H1 (cell line): ENCODE measurements at regions not wholly inside any gene's neighbourhood (a gene's known extent, or its start where the extent isn't known, plus 50 kb on each side); places are given as distances from the start of the nearest gene placed in this dataset.

ENCODE experiments used
- CTCF ChIA-PET: fragments of 300-600 bp; sonication (Branson Sonifier 250); formaldehyde crosslinking; loops from one replicate; lab custom pipeline; 2021; ENCODE audit not compliant: partially characterized antibody; lab: Charles Lee
- POLR2A ChIA-PET: fragments of 300-600 bp; sonication (Branson Sonifier 250); formaldehyde crosslinking; loops from one replicate; lab custom pipeline; 2021; ENCODE audit warnings: inconsistent platforms; ENCODE audit not compliant: partially characterized antibody; lab: Charles Lee
- DNase-seq, 2 experiments: peaks; one replicate each; pipeline versions ENCODE4 v3.0.0 to v3.0.0-alpha.2; 2010 to 2022; ENCODE audit warnings: low spot score in 2 of 2, low read depth in 1 of 2, mixed read lengths in 1 of 2
- FAIRE-seq: peaks from 2 replicates; lab custom pipeline; 2011; peaks lifted over from hg19 to GRCh38; lab: Jason Lieb, UNC
- H2AFZ ChIP-seq: 2 replicates; pipeline ENCODE4 v1.8.1; 2012; ENCODE audit warnings: low read length, inconsistent platforms
- H2AK5ac ChIP-seq: 2 replicates; pipeline ENCODE4 v1.6.1; 2013; ENCODE audit warnings: low read depth, low read length
- H2BK120ac ChIP-seq: replicated peaks from 2 replicates; pipeline ENCODE3; 2013; ENCODE audit warnings: low read depth, low read length, inconsistent platforms
- H2BK12ac ChIP-seq: 2 replicates; pipeline ENCODE4 v1.6.1; 2013; ENCODE audit warnings: low read depth, low read length
- H2BK15ac ChIP-seq: 2 replicates; pipeline ENCODE4 v1.6.1; 2013; ENCODE audit warnings: low read length
- H2BK20ac ChIP-seq: 2 replicates; pipeline ENCODE4 v1.6.1; 2013; ENCODE audit warnings: low read length
- H2BK5ac ChIP-seq: 2 replicates; pipeline ENCODE4 v1.6.1; 2013; ENCODE audit warnings: low read depth, low read length
- H3K14ac ChIP-seq: 2 replicates; pipeline ENCODE4 v1.6.1; 2013; ENCODE audit warnings: inconsistent platforms; ENCODE audit not compliant: insufficient read length
- H3K18ac ChIP-seq: 2 replicates; pipeline ENCODE4 v1.6.1; 2013; ENCODE audit warnings: low read length; ENCODE audit errors: extremely low read depth
- H3K23ac ChIP-seq: 2 replicates; pipeline ENCODE4 v1.6.1; 2013; ENCODE audit warnings: inconsistent platforms; ENCODE audit not compliant: insufficient read length
- H3K23me2 ChIP-seq: 2 replicates; pipeline ENCODE4 v1.6.1; 2013; ENCODE audit warnings: low read depth, low read length
- H3K27ac ChIP-seq: 2 replicates; pipeline ENCODE4 v1.6.1; 2011; ENCODE audit warnings: low read depth, low read length, inconsistent platforms
- H3K27me3 ChIP-seq, 4 experiments: replicated peaks in 1 of 4; 1 replicate in 1 of 4; 2 replicates in 3 of 4; pipeline versions ENCODE4 v1.6.1 to v1.8.1; 2011 to 2013; ENCODE audit warnings: low read length in 3 of 4, mild to moderate bottlenecking in 3 of 4, inconsistent platforms in 2 of 4, mixed read lengths in 2 of 4, moderate library complexity in 1 of 4; ENCODE audit not compliant: control insufficient read depth in 3 of 4, insufficient read depth in 3 of 4; ENCODE audit errors: extremely low read depth in 1 of 4
- H3K36me3 ChIP-seq, 4 experiments: 2 replicates each; pipeline versions ENCODE4 v1.6.1 to v1.8.1; 2011 to 2013; ENCODE audit warnings: mild to moderate bottlenecking in 4 of 4, low read length in 3 of 4, moderate library complexity in 2 of 4, control low read depth in 1 of 4, inconsistent platforms in 1 of 4; ENCODE audit not compliant: insufficient read depth in 4 of 4, control insufficient read depth in 2 of 4
- H3K4ac ChIP-seq: replicated peaks from 2 replicates; pipeline ENCODE3; 2013; ENCODE audit warnings: low read length, low read depth, mixed read lengths, inconsistent platforms; ENCODE audit not compliant: insufficient read length
- H3K4me1 ChIP-seq, 4 experiments: replicated peaks in 1 of 4; 1 replicate in 1 of 4; 2 replicates in 3 of 4; pipeline versions ENCODE4 v1.6.1 to v1.8.1; 2011 to 2013; ENCODE audit warnings: low read length in 3 of 4, inconsistent platforms in 2 of 4, mixed read lengths in 1 of 4; ENCODE audit not compliant: insufficient read depth in 4 of 4, control insufficient read depth in 3 of 4
- H3K4me2 ChIP-seq, 2 experiments: 2 replicates each; pipeline versions ENCODE4 v1.6.1 to v1.8.1; 2011 to 2013; ENCODE audit warnings: low read depth in 2 of 2, low read length in 2 of 2, control low read depth in 1 of 2, inconsistent platforms in 1 of 2, mild to moderate bottlenecking in 1 of 2; ENCODE audit not compliant: insufficient read depth in 1 of 2
- H3K4me3 ChIP-seq, 4 experiments: fragments of 200-600, 300-600 bp in 1 of 4; sonication (generic), shearing (Covaris generic), sonication (Bioruptor Twin) in 1 of 4; 2 replicates each; pipeline versions ENCODE4 v1.5.1 to v1.8.1; 2011 to 2016; ENCODE audit warnings: low read length in 4 of 4, low read depth in 3 of 4, control low read depth in 2 of 4, inconsistent platforms in 2 of 4, mild to moderate bottlenecking in 2 of 4, mixed read lengths in 1 of 4, moderate library complexity in 1 of 4; ENCODE audit not compliant: insufficient read depth in 2 of 4; ENCODE audit errors: extremely low read depth in 1 of 4
- H3K56ac ChIP-seq: replicated peaks from 2 replicates; pipeline ENCODE3; 2013; ENCODE audit warnings: low read depth, mild to moderate bottlenecking, mixed read lengths, low read length, inconsistent platforms; ENCODE audit not compliant: insufficient read length
- H3K79me1 ChIP-seq: 2 replicates; pipeline ENCODE4 v1.6.1; 2013; ENCODE audit warnings: low read depth, low read length, control low read depth
- H3K79me2 ChIP-seq, 2 experiments: 2 replicates each; pipeline versions ENCODE4 v1.6.1 to v1.8.1; 2012 to 2013; ENCODE audit warnings: low read length in 2 of 2, mild to moderate bottlenecking in 2 of 2, inconsistent platforms in 1 of 2; ENCODE audit not compliant: insufficient read depth in 2 of 2, control insufficient read depth in 1 of 2
- H3K9ac ChIP-seq, 4 experiments: replicated peaks in 1 of 4; 1 replicate in 1 of 4; 2 replicates in 3 of 4; pipeline versions ENCODE4 v1.6.1 to v1.8.1; 2011 to 2013; ENCODE audit warnings: low read depth in 3 of 4, low read length in 3 of 4, control low read depth in 2 of 4, mild to moderate bottlenecking in 2 of 4, moderate library complexity in 2 of 4, inconsistent platforms in 1 of 4; ENCODE audit errors: extremely low read depth in 1 of 4
- H3K9me3 ChIP-seq, 2 experiments: 2 replicates each; pipeline versions ENCODE4 v1.6.1 to v1.8.1; 2012 to 2013; ENCODE audit warnings: mild to moderate bottlenecking in 2 of 2, moderate library complexity in 2 of 2, control low read depth in 1 of 2, inconsistent platforms in 1 of 2, low read depth in 1 of 2, low read length in 1 of 2, mixed read lengths in 1 of 2; ENCODE audit not compliant: insufficient read depth in 2 of 2
- H4K20me1 ChIP-seq, 2 experiments: replicated peaks in 1 of 2; 2 replicates each; pipeline versions ENCODE3 to v1.8.1; 2011 to 2013; ENCODE audit warnings: inconsistent platforms in 2 of 2, low read length in 2 of 2, mild to moderate bottlenecking in 1 of 2; ENCODE audit not compliant: insufficient read depth in 2 of 2, control insufficient read depth in 1 of 2
- H4K5ac ChIP-seq: 2 replicates; pipeline ENCODE4 v1.6.1; 2013; ENCODE audit warnings: low read length, low read depth, mixed read lengths, inconsistent platforms; ENCODE audit not compliant: insufficient read length
- H4K8ac ChIP-seq: 2 replicates; pipeline ENCODE4 v1.8.0; 2013; ENCODE audit warnings: mild to moderate bottlenecking, moderate library complexity, low read length, inconsistent platforms; ENCODE audit not compliant: insufficient read depth; ENCODE audit errors: extremely low read depth
- H4K91ac ChIP-seq: replicated peaks from 2 replicates; pipeline ENCODE3; 2013; ENCODE audit warnings: low read length, mixed read lengths, inconsistent platforms; ENCODE audit not compliant: insufficient read length
- ATF3 ChIP-seq: IDR thresholded peaks from 2 replicates; pipeline ENCODE4 v1.6.1; 2011; ENCODE audit warnings: low read depth, mild to moderate bottlenecking, low read length; ENCODE audit not compliant: insufficient read depth
- BCL11A ChIP-seq, 2 experiments: IDR thresholded peaks; one replicate each; pipeline ENCODE4 v1.6.1; 2011; ENCODE audit warnings: low read depth in 2 of 2, low read length in 2 of 2, mild to moderate bottlenecking in 2 of 2
- CTBP2 ChIP-seq: IDR thresholded peaks from 2 replicates; pipeline ENCODE4 v1.7.0; 2011; ENCODE audit warnings: borderline replicate concordance, mild to moderate bottlenecking, moderate library complexity, mixed read lengths, low read length; ENCODE audit not compliant: insufficient read depth, insufficient read length
- HDAC2 ChIP-seq, 2 experiments: fragments of 300-600 bp in 1 of 2; sonication (generic) in 1 of 2; IDR thresholded peaks; 2 replicates each; pipeline ENCODE4 v1.6.1; 2011 to 2012; ENCODE audit warnings: low read depth in 2 of 2, low read length in 2 of 2, mild to moderate bottlenecking in 2 of 2, moderate library complexity in 2 of 2, borderline replicate concordance in 1 of 2, inconsistent platforms in 1 of 2
- KDM4A ChIP-seq: IDR thresholded peaks from one replicate; pipeline ENCODE4 v1.7.1; 2012; ENCODE audit warnings: low read depth, mild to moderate bottlenecking, moderate library complexity, low read length, inconsistent platforms; ENCODE audit not compliant: severe bottlenecking
- KDM5A ChIP-seq: fragments of 200-600 bp; IDR thresholded peaks from 2 replicates; pipeline ENCODE4 v1.7.1; 2012; ENCODE audit warnings: mild to moderate bottlenecking, low read length, inconsistent platforms, mixed read lengths
- NRF1 ChIP-seq: IDR thresholded peaks from 2 replicates; pipeline ENCODE4 v1.6.1; 2011; ENCODE audit warnings: mild to moderate bottlenecking, low read depth, low read length, improper control_type of control experiment
- RAD21 ChIP-seq, 2 experiments: IDR thresholded peaks in 1 of 2; conservative IDR thresholded peaks in 1 of 2; 2 replicates each; pipeline ENCODE4 v1.6.1; 2011; ENCODE audit warnings: low read depth in 2 of 2, low read length in 2 of 2, improper control_type of control experiment in 1 of 2, inconsistent platforms in 1 of 2, mild to moderate bottlenecking in 1 of 2, moderate library complexity in 1 of 2
- TAF7 ChIP-seq: optimal IDR thresholded peaks from 2 replicates; pipeline ENCODE3; 2011; ENCODE audit warnings: low read depth, mild to moderate bottlenecking, inconsistent platforms, low read length, moderate library complexity, borderline replicate concordance
- ZNF274 ChIP-seq: IDR thresholded peaks from 2 replicates; pipeline ENCODE4 v1.7.0; 2012; ENCODE audit warnings: low read length, borderline replicate concordance; ENCODE audit errors: extremely low read depth
- WGBS, 2 experiments: shearing (Covaris generic) in 1 of 2; methylation state at CpG; one replicate each; pipeline versions ENCODE4 v1.1.6 to v1.1.7; 2013 to 2015; ENCODE audit warnings: low lambda C conversion rate in 2 of 2, mixed read lengths in 2 of 2, inconsistent platforms in 1 of 2, low coverage in 1 of 2, missing lambda C conversion rate in 1 of 2; ENCODE audit not compliant: insufficient replicate concordance in 2 of 2, insufficient coverage in 1 of 2, insufficient read length in 1 of 2; ENCODE audit errors: extremely low coverage in 1 of 2, missing lambda C conversion rate in 1 of 2; 5-methylcytosine and 5-hydroxymethylcytosine counted together

DNA sequence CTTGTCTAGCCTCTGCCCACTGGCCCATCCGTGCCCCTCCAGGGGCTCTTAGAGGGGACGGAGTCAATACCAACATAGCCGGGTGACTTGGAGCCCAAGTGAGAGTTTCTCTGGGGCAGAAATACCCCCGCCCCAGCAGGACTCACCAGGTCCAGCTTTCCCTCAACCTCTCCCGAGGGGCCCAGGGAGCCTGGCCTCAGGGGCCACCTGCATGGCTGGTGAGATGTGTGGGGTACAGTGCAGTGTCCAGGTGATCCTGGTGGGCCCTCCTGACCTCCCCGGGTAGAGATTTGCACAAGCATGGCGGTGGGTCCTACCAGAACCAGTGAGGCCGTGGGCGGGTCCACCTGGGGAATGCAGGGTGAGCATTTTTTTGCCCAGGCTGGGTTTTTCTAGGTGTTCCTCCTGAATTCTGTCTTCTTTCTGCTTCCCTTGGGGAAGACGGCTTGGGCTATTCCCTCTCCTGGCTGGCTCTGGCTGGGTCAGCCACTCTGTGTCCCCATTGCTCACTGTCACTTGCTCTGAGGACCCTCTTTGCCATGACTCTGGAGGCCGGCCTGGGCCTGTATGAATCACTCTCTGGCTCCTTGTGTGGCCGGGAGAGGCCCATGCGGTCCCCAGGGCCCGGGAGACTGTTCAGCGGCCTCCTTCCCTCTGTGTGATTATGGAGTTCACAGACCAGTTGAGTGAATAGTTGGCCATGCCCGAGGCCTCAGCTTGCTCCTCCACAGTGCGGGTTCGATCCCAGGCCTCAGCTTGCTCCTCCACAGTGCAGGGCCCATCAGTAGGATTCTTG is 71.0 kb upstream of the NKX1-1 start:
- Histone ChIP-seq H3K36me3 (no peaks in the 10 kb centered on the region), H3K79me2 (no peaks in the 10 kb centered on the region), H2BK12ac (no peak overlapping the region), H2BK20ac (no peak overlapping the region), H3K23ac (no peak overlapping the region), H3K4me1 (no peaks in the 10 kb centered on the region), H2AK5ac (no peak overlapping the region), H3K56ac (no peak overlapping the region), H3K18ac (no peak overlapping the region), H3K4ac (no peak overlapping the region), H2BK120ac (no peak overlapping the region), H4K20me1 (peaks cover 0 to 1% of the 10 kb centered on the region in 2 experiments), H4K91ac (no peak overlapping the region), H3K9me3 (peaks cover 0 to 10% of the 10 kb centered on the region in 2 experiments; a peak in 3 of 4 replicates), H3K79me1 (no peaks in the 10 kb centered on the region), H4K8ac (no peak overlapping the region; the same call in 1 of the 2 replicates), H3K27me3 (no peaks in the 10 kb centered on the region; a peak in 1 of 7 replicates), H3K4me3 (no peak overlapping the region), H4K5ac (no peak overlapping the region), H3K4me2 (no peak overlapping the region), H3K9ac (no peak overlapping the region), H3K14ac (no peak overlapping the region), H2AFZ (no peak overlapping the region), H3K23me2 (peaks cover 13% of the 10 kb centered on the region; the same call in 1 of the 2 replicates), H2BK15ac (no peak overlapping the region), H3K27ac (no peak overlapping the region), H2BK5ac (no peak overlapping the region)
- TF ChIP-seq BCL11A (IDR thresholded peaks at IDR 0.05; ENCODE audit: low read depth in 2 of 2, low read length in 2 of 2) (no peak), ZNF274 (no peak), ATF3 (no peak), KDM4A (no peak), RAD21 (IDR thresholded peaks at IDR 0.05 in 1 of 2, conservative IDR thresholded peaks at IDR 0.05 in 1 of 2; ENCODE audit: low read depth in 2 of 2, low read length in 2 of 2) (no peak), TAF7 (no peak), NRF1 (no peak), CTBP2 (no peak), HDAC2 (IDR thresholded peaks at IDR 0.05; ENCODE audit: borderline replicate concordance in 1 of 2, low read depth in 2 of 2, low read length in 2 of 2) (no peak), KDM5A (no peak)
- 89% methylated on average over 18 of the region's 18 CpGs; no CpG with 5 or more reads in 1 of the 2 experiments for WGBS, 2 experiments
- no peak for DNase-seq
- ChIA-PET POLR2A (no interaction called here), CTCF (no interaction called here)
- FAIRE-seq, result no peak
